Skeletal muscle satellite cell (primary cell): ENCODE measurements at regions not wholly inside any gene's neighbourhood (a gene's known extent, or its start where the extent isn't known, plus 50 kb on each side); places are given as distances from the start of the nearest gene placed in this dataset.

Experiments
- H3K27me3 ChIP-seq: 2 replicates; pipeline ENCODE4 v1.7.0; 2013; ENCODE audit warnings: low read length; ENCODE audit not compliant: control insufficient read depth, insufficient read depth
- H3K36me3 ChIP-seq: 2 replicates; pipeline ENCODE4 v1.7.0; 2013; ENCODE audit warnings: mild to moderate bottlenecking, control low read depth, low read length; ENCODE audit not compliant: insufficient read depth
- H3K4me1 ChIP-seq: 2 replicates; pipeline ENCODE4 v1.7.0; 2013; ENCODE audit warnings: low read length; ENCODE audit not compliant: control insufficient read depth, insufficient read depth
- H3K4me2 ChIP-seq: 2 replicates; pipeline ENCODE4 v1.7.0; 2013; ENCODE audit warnings: mild to moderate bottlenecking, low read length
- H3K4me3 ChIP-seq: 2 replicates; pipeline ENCODE4 v1.7.0; 2013; ENCODE audit warnings: low read length
- H3K9ac ChIP-seq: 2 replicates; pipeline ENCODE4 v1.7.0; 2013; ENCODE audit warnings: mild to moderate bottlenecking, low read depth, low read length, moderate library complexity
- H3K9me3 ChIP-seq: replicated peaks from 2 replicates; pipeline ENCODE4 v1.7.0; 2013; ENCODE audit warnings: mild to moderate bottlenecking, control low read depth, low read length

- H3K9me3 ChIP-seq, result no peaks in the 10 kb centered on the region
- no peaks in the 10 kb centered on the region for H3K27me3 ChIP-seq
- H3K4me1 ChIP-seq, result peaks cover 5% of the 10 kb centered on the region
- H3K4me3 ChIP-seq, result no peak overlapping the region
- no peak overlapping the region for H3K9ac ChIP-seq
- no peak overlapping the region for H3K4me2 ChIP-seq
- H3K36me3 ChIP-seq, result no peaks in the 10 kb centered on the region
Observed at GRCh38 chr11:113613619-113614018, 92.5 kb downstream of the TMPRSS5 start.

- Histone ChIP-seq H3K36me3 (no peaks in the 10 kb centered on the region), H3K9ac (no peak overlapping the region), H3K4me2 (no peak overlapping the region), H3K9me3 (no peaks in the 10 kb centered on the region), H3K4me3 (no peak overlapping the region), H3K4me1 (peaks cover 6% of the 10 kb centered on the region), H3K27me3 (peaks cover 8% of the 10 kb centered on the region)
Observed at GRCh38 chr11:113604186-113604585, 101.9 kb downstream of the TMPRSS5 start.

GRCh38 chr11:113603277-113604059 lies 102.6 kb downstream of the TMPRSS5 start:
- Histone ChIP-seq H3K36me3 (no peaks in the 10 kb centered on the region), H3K4me2 (no peak overlapping the region), H3K9ac (no peak overlapping the region), H3K27me3 (peaks cover 8% of the 10 kb centered on the region), H3K9me3 (no peaks in the 10 kb centered on the region), H3K4me1 (peaks cover 6% of the 10 kb centered on the region), H3K4me3 (no peak overlapping the region)

- Histone ChIP-seq H3K4me1 (peaks cover 6% of the 10 kb centered on the region), H3K27me3 (peaks cover 8% of the 10 kb centered on the region), H3K36me3 (no peaks in the 10 kb centered on the region), H3K4me3 (no peak overlapping the region), H3K9me3 (no peaks in the 10 kb centered on the region), H3K4me2 (no peak overlapping the region), H3K9ac (no peak overlapping the region)
Observed at GRCh38 chr11:113602483-113602882, 103.6 kb downstream of the TMPRSS5 start.

GRCh38 chr11:113596658-113597057 lies 109.5 kb downstream of the TMPRSS5 start:
- Histone ChIP-seq H3K4me3 (no peak overlapping the region), H3K36me3 (no peaks in the 10 kb centered on the region), H3K4me1 (peaks cover 3% of the 10 kb centered on the region), H3K27me3 (peaks cover 4% of the 10 kb centered on the region), H3K4me2 (no peak overlapping the region), H3K9ac (no peak overlapping the region), H3K9me3 (peaks cover 4% of the 10 kb centered on the region)

GRCh38 chr11:113595810-113596594 lies 110.1 kb downstream of the TMPRSS5 start:
- H3K4me1 ChIP-seq, result peaks cover 3% of the 10 kb centered on the region
- H3K9me3 ChIP-seq, result peaks cover 4% of the 10 kb centered on the region
- H3K9ac ChIP-seq, result no peak overlapping the region
- H3K36me3 ChIP-seq, result no peaks in the 10 kb centered on the region
- H3K4me2 ChIP-seq, result no peak overlapping the region
- peaks cover 4% of the 10 kb centered on the region for H3K27me3 ChIP-seq
- H3K4me3 ChIP-seq, result no peak overlapping the region

- no peak overlapping the region for H3K4me2 ChIP-seq
- H3K9me3 ChIP-seq, result peaks cover 4% of the 10 kb centered on the region
- no peaks in the 10 kb centered on the region for H3K36me3 ChIP-seq
- no peak overlapping the region for H3K9ac ChIP-seq
- H3K4me3 ChIP-seq, result no peak overlapping the region
- H3K4me1 ChIP-seq, result peaks cover 3% of the 10 kb centered on the region
- peaks cover 13% of the 10 kb centered on the region for H3K27me3 ChIP-seq
Observed at GRCh38 chr11:113593698-113594308, 112.3 kb downstream of the TMPRSS5 start.

- H3K9ac ChIP-seq, result no peak overlapping the region
- H3K4me1 ChIP-seq, result peaks cover 3% of the 10 kb centered on the region
- no peak overlapping the region for H3K4me3 ChIP-seq
Observed at GRCh38 chr11:113591117-113591516, 115.0 kb downstream of the TMPRSS5 start.

GRCh38 chr11:113587308-113587739 lies 112.1 kb upstream of the DRD2 start:
- Histone ChIP-seq H3K27me3 (peaks cover 9% of the 10 kb centered on the region), H3K4me2 (no peak overlapping the region), H3K4me1 (no peaks in the 10 kb centered on the region), H3K4me3 (no peak overlapping the region), H3K9me3 (no peaks in the 10 kb centered on the region), H3K9ac (no peak overlapping the region), H3K36me3 (no peaks in the 10 kb centered on the region)

More at GRCh38 chr11:113591117-113591516, 115.0 kb downstream of the TMPRSS5 start:
- Histone ChIP-seq H3K27me3 (peaks cover 9% of the 10 kb centered on the region), H3K36me3 (no peaks in the 10 kb centered on the region), H3K9me3 (peaks cover 3% of the 10 kb centered on the region), H3K4me2 (no peak overlapping the region)

GRCh38 chr11:113584371-113584770 lies 109.2 kb upstream of the DRD2 start:
- H3K4me1 ChIP-seq, result no peaks in the 10 kb centered on the region
- H3K9me3 ChIP-seq, result no peaks in the 10 kb centered on the region
- peaks cover 12% of the 10 kb centered on the region for H3K27me3 ChIP-seq
- no peak overlapping the region for H3K9ac ChIP-seq
- no peak overlapping the region for H3K4me2 ChIP-seq
- H3K36me3 ChIP-seq, result no peaks in the 10 kb centered on the region
- H3K4me3 ChIP-seq, result no peak overlapping the region

- no peaks in the 10 kb centered on the region for H3K36me3 ChIP-seq
- no peak overlapping the region for H3K4me3 ChIP-seq
- no peak overlapping the region for H3K4me2 ChIP-seq
- H3K9me3 ChIP-seq, result no peaks in the 10 kb centered on the region
- H3K4me1 ChIP-seq, result no peaks in the 10 kb centered on the region
- no peak overlapping the region for H3K9ac ChIP-seq
- H3K27me3 ChIP-seq, result peaks cover 24% of the 10 kb centered on the region
Observed at GRCh38 chr11:113581713-113582112, 106.5 kb upstream of the DRD2 start.
